ENCODE measurements at regions not wholly inside any gene's neighbourhood (a gene's known extent, or its start where the extent isn't known, plus 50 kb on each side); places are given as distances from the start of the nearest gene placed in this dataset.

- no peaks in the 10 kb centered on the region for H3K9me3 Mint-ChIP-seq
- H3K27ac Mint-ChIP-seq: peak overlapping the region in 1 of 3 experiments; percentile 23
- no peak for TF ChIP-seq CTCF (IDR thresholded peaks at IDR 0.05; ENCODE audit: unreplicated experiment in 3 of 3)
- H3K36me3 Mint-ChIP-seq (ENCODE audit: low read depth): no peaks in the 10 kb centered on the region
- H3K27me3 Mint-ChIP-seq (ENCODE audit: low read depth): peaks cover 12% of the 10 kb centered on the region
- H3K4me3 Mint-ChIP-seq: no peak overlapping the region
- peaks cover 43% of the 10 kb centered on the region for H3K4me1 Mint-ChIP-seq
These were observed 55.7 kb upstream of the SMAD6 start for GRCh38 chr15:66646308-66646707.

GRCh38 chr15:66646799-66647198 is 55.2 kb upstream of the SMAD6 start:
- Mint-ChIP-seq H3K9me3 (no peaks in the 10 kb centered on the region), H3K4me3 (no peak overlapping the region), H3K4me1 (peaks cover 43% of the 10 kb centered on the region), H3K36me3 (ENCODE audit: low read depth) (no peaks in the 10 kb centered on the region), H3K27me3 (ENCODE audit: low read depth) (peaks cover 14% of the 10 kb centered on the region), H3K27ac (peak overlapping the region in 1 of 3 experiments; percentile 23)
- TF ChIP-seq CTCF (IDR thresholded peaks at IDR 0.05; ENCODE audit: unreplicated experiment in 3 of 3): no peak

- peaks cover 43% of the 10 kb centered on the region for H3K4me1 Mint-ChIP-seq
- no peak overlapping the region for H3K4me3 Mint-ChIP-seq
- H3K27me3 Mint-ChIP-seq (ENCODE audit: low read depth): peaks cover 19% of the 10 kb centered on the region
- peak overlapping the region in 1 of 3 experiments; percentile 53 for H3K27ac Mint-ChIP-seq
- H3K9me3 Mint-ChIP-seq: no peaks in the 10 kb centered on the region
- TF ChIP-seq CTCF (IDR thresholded peaks at IDR 0.05; ENCODE audit: unreplicated experiment in 3 of 3): no peak
- H3K36me3 Mint-ChIP-seq (ENCODE audit: low read depth): no peaks in the 10 kb centered on the region
These were observed 54.7 kb upstream of the SMAD6 start for GRCh38 chr15:66647358-66647757.

GRCh38 chr15:66648588-66648987 is 53.4 kb upstream of the SMAD6 start:
- Mint-ChIP-seq H3K27me3 (ENCODE audit: low read depth) (peaks cover 24% of the 10 kb centered on the region), H3K9me3 (no peaks in the 10 kb centered on the region), H3K27ac (peak overlapping the region in 2 of 3 experiments; percentile 14 to 53), H3K36me3 (ENCODE audit: low read depth) (no peaks in the 10 kb centered on the region), H3K4me1 (peaks cover 39% of the 10 kb centered on the region), H3K4me3 (no peak overlapping the region)
- TF ChIP-seq CTCF (IDR thresholded peaks at IDR 0.05; ENCODE audit: unreplicated experiment in 3 of 3): no peak

DNA sequence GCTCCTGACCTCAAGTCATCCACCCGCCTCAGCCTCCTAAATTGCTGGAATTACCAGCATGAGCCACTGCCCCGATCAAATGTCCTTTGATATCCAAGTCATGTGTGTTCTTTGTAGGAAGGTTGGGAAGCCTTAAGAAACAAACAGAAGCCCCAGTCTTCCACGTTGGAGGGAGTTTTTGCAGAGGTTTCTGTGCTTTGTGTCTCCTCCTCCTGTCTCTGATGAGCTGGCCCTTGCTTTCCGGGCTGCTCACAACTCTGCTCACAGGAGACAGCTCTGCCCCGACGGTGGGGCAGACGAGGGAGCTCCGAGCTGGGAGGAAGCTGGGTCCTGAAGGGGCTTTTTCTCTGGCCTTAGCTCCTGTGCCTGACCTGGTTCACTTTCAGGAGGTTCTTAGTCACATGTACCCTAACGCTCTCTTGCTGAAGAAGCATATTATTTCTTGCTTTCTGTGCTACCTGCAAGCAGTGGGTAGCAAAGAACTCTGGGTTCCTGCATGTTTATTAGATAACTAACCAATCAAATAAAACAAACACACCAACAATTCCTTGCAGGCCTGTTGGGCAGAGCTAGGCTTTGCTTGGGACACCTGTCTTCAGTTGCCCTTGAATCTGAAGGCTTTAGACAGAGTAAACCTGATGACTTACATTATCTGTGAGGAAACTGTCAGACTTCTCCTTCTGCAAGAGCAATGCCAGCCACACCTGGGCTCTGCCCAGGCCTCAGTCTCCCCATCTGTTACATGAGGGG is 52.6 kb upstream of the SMAD6 start:
- no peaks in the 10 kb centered on the region for H3K9me3 Mint-ChIP-seq

More for the DNA sequence above, 52.6 kb upstream of the SMAD6 start:
- Mint-ChIP-seq H3K27me3 (ENCODE audit: low read depth) (peaks cover 24% of the 10 kb centered on the region), H3K36me3 (ENCODE audit: low read depth) (no peaks in the 10 kb centered on the region), H3K27ac (peak overlapping the region; percentile 3 to 37 (median 4)), H3K4me3 (no peak overlapping the region), H3K4me1 (peaks cover 38% of the 10 kb centered on the region)
- TF ChIP-seq CTCF (IDR thresholded peaks at IDR 0.05; ENCODE audit: unreplicated experiment in 3 of 3): no peak

All from nephron (organoid).